IMR-90 (cell line): ENCODE measurements at regions not wholly inside any gene's neighbourhood (a gene's known extent, or its start where the extent isn't known, plus 50 kb on each side); places are given as distances from the start of the nearest gene placed in this dataset.

Source experiments
- ATAC-seq: fragments of 200-7000 bp; cut with Tn5 transposase; 2 replicates; pipeline ENCODE4 v1.9.1; 2020; ENCODE audit warnings: low read depth, mild to moderate bottlenecking, moderate library complexity
- BruUV-seq: library from RNA; stranded (reverse); fragments of 400-500 nt; replicated peaks from 2 replicates; lab custom pipeline; 2021; lab: Mats Ljungman, UMichigan
- CTCF ChIA-PET: fragments of 300-600 bp; formaldehyde crosslinking; extraction: SDS; loops from one replicate; lab custom pipeline; 2021; ENCODE audit warnings: antibody characterized with exemption; lab: Yijun Ruan, JAX
- POLR2A ChIA-PET: fragments of 300-600 bp; sonication (Branson Sonifier 250); formaldehyde crosslinking; loops from one replicate; lab custom pipeline; 2022; ENCODE audit warnings: antibody characterized with exemption; ENCODE audit not compliant: unreplicated experiment; lab: Charles Lee
- DNase-seq: peaks from one replicate; pipeline ENCODE4 v3.0.0; 2013
- H2AFZ ChIP-seq: replicated peaks from 2 replicates; pipeline ENCODE3; 2013; ENCODE audit warnings: low read length, mild to moderate bottlenecking; ENCODE audit not compliant: poor library complexity
- H2AK5ac ChIP-seq: 2 replicates; pipeline ENCODE4 v1.6.1; 2013; ENCODE audit warnings: low read depth, low read length, inconsistent platforms
- H2AK9ac ChIP-seq: replicated peaks from 2 replicates; pipeline ENCODE3; 2013; ENCODE audit warnings: mild to moderate bottlenecking, low read depth, low read length, moderate library complexity; ENCODE audit not compliant: poor library complexity
- H2BK120ac ChIP-seq: 2 replicates; pipeline ENCODE4 v1.6.1; 2013; ENCODE audit warnings: low read depth, low read length, inconsistent platforms
- H2BK15ac ChIP-seq: 3 replicates; pipeline ENCODE4 v1.6.1; 2013; ENCODE audit warnings: low read depth, low read length, inconsistent platforms
- H2BK20ac ChIP-seq: 2 replicates; pipeline ENCODE4 v1.6.1; 2013; ENCODE audit warnings: low read depth, mild to moderate bottlenecking, inconsistent platforms, low read length, moderate library complexity
- H2BK5ac ChIP-seq: 2 replicates; pipeline ENCODE4 v1.6.1; 2013; ENCODE audit warnings: mild to moderate bottlenecking, low read depth, low read length, inconsistent platforms; ENCODE audit not compliant: poor library complexity, severe bottlenecking
- H3K14ac ChIP-seq: replicated peaks from 2 replicates; pipeline ENCODE4 v1.6.1; 2013; ENCODE audit warnings: low read depth, low read length, inconsistent platforms
- H3K18ac ChIP-seq: 2 replicates; pipeline ENCODE4 v1.6.1; 2013; ENCODE audit warnings: low read depth, low read length, control low read depth
- H3K23ac ChIP-seq: 2 replicates; pipeline ENCODE4 v1.6.1; 2013; ENCODE audit warnings: low read depth, low read length, inconsistent platforms
- H3K27ac ChIP-seq: 2 replicates; pipeline ENCODE4 v1.5.1; 2013; ENCODE audit warnings: mild to moderate bottlenecking, control low read depth, low read length; ENCODE audit not compliant: insufficient read depth
- H3K27me3 ChIP-seq: 2 replicates; pipeline ENCODE4 v1.6.1; 2013; ENCODE audit warnings: low read length; ENCODE audit not compliant: control insufficient read depth, insufficient read depth
- H3K36me3 ChIP-seq: 2 replicates; pipeline ENCODE4 v1.6.1; 2013; ENCODE audit warnings: low read length, mixed read lengths; ENCODE audit not compliant: control insufficient read depth, insufficient read depth
- H3K4ac ChIP-seq: 2 replicates; pipeline ENCODE4 v1.6.1; 2013; ENCODE audit warnings: low read depth, low read length, inconsistent platforms
- H3K4me1 ChIP-seq: 2 replicates; pipeline ENCODE4 v1.6.1; 2013; ENCODE audit warnings: low read length, mixed read lengths; ENCODE audit not compliant: control insufficient read depth, insufficient read depth
- H3K4me2 ChIP-seq: 2 replicates; pipeline ENCODE4 v1.6.1; 2013; ENCODE audit warnings: low read depth, mild to moderate bottlenecking, control low read depth, low read length, moderate library complexity
- H3K4me3 ChIP-seq: 2 replicates; pipeline ENCODE4 v1.5.1; 2013; ENCODE audit warnings: low read depth, mild to moderate bottlenecking, control low read depth, low read length, moderate library complexity; ENCODE audit not compliant: insufficient read depth
- H3K56ac ChIP-seq: 2 replicates; pipeline ENCODE4 v1.6.1; 2013; ENCODE audit warnings: low read length, inconsistent platforms; ENCODE audit not compliant: insufficient read depth; ENCODE audit errors: extremely low read depth
- H3K79me1 ChIP-seq, 2 experiments: 2 replicates each; pipeline ENCODE4 v1.6.1; 2013; ENCODE audit warnings: low read length in 2 of 2, inconsistent platforms in 1 of 2, low read depth in 1 of 2
- H3K9ac ChIP-seq: 2 replicates; pipeline ENCODE4 v1.6.1; 2013; ENCODE audit warnings: low read depth, low read length, control low read depth
- H3K9me1 ChIP-seq: 2 replicates; pipeline ENCODE4 v1.6.1; 2013; ENCODE audit warnings: low read length, inconsistent platforms; ENCODE audit not compliant: insufficient read depth
- H3K9me3 ChIP-seq: 2 replicates; pipeline ENCODE4 v1.6.1; 2013; ENCODE audit warnings: low read length; ENCODE audit not compliant: control insufficient read depth, insufficient read depth
- H4K20me1 ChIP-seq: 2 replicates; pipeline ENCODE4 v1.6.1; 2013; ENCODE audit warnings: low read length, inconsistent platforms; ENCODE audit not compliant: insufficient read depth
- H4K5ac ChIP-seq: 2 replicates; pipeline ENCODE4 v1.6.1; 2013; ENCODE audit warnings: mild to moderate bottlenecking, low read depth, low read length, control low read depth
- H4K8ac ChIP-seq, 2 experiments: 2 replicates each; pipeline ENCODE4 v1.6.1; 2013; ENCODE audit warnings: low read depth in 2 of 2, low read length in 2 of 2, control low read depth in 1 of 2, inconsistent platforms in 1 of 2
- H4K91ac ChIP-seq: 2 replicates; pipeline ENCODE4 v1.6.1; 2013; ENCODE audit warnings: low read depth, low read length, inconsistent platforms; ENCODE audit not compliant: insufficient read depth
- BHLHE40 ChIP-seq: fragments of 150-350 bp; IDR thresholded peaks from 2 replicates; pipeline ENCODE4 v1.6.1; 2016; ENCODE audit warnings: mild to moderate bottlenecking, low read depth, low read length
- CEBPB ChIP-seq: IDR thresholded peaks from 2 replicates; pipeline ENCODE4 v1.6.1; 2012; ENCODE audit warnings: low read depth, low read length, improper control_type of control experiment
- CHD1 ChIP-seq: IDR thresholded peaks from 2 replicates; pipeline ENCODE4 v1.6.1; 2012; ENCODE audit warnings: low read depth, low read length, improper control_type of control experiment
- FOS ChIP-seq: fragments of 150-350 bp; IDR thresholded peaks from 2 replicates; pipeline ENCODE4 v1.6.1; 2016; ENCODE audit warnings: low read depth, low read length
- MAFK ChIP-seq: IDR thresholded peaks from 2 replicates; pipeline ENCODE4 v1.6.1; 2012; ENCODE audit warnings: low read depth, low read length, improper control_type of control experiment
- MAZ ChIP-seq: IDR thresholded peaks from 2 replicates; pipeline ENCODE4 v1.6.1; 2012; ENCODE audit warnings: low read depth, mild to moderate bottlenecking, low read length, improper control_type of control experiment, moderate library complexity, borderline replicate concordance
- MXI1 ChIP-seq: IDR thresholded peaks from 2 replicates; pipeline ENCODE4 v1.6.1; 2012; ENCODE audit warnings: low read depth, mild to moderate bottlenecking, low read length, moderate library complexity, borderline replicate concordance
- POLR2A ChIP-seq: IDR thresholded peaks from 2 replicates; pipeline ENCODE4 v1.6.1; 2012; ENCODE audit warnings: mild to moderate bottlenecking, low read depth, low read length
- RAD21 ChIP-seq: IDR thresholded peaks from 2 replicates; pipeline ENCODE4 v1.6.1; 2012; ENCODE audit warnings: low read length, improper control_type of control experiment
- SMC3 ChIP-seq: fragments of 150-350 bp; IDR thresholded peaks from 2 replicates; pipeline ENCODE4 v1.6.1; 2016; ENCODE audit warnings: low read depth, mild to moderate bottlenecking, antibody characterized with exemption, low read length, moderate library complexity
- WGBS, 2 experiments: methylation state at CpG; one replicate each; pipeline versions ENCODE4 v1.1.5 to v1.1.7; 2013; ENCODE audit warnings: missing lambda C conversion rate in 2 of 2; ENCODE audit not compliant: insufficient read length in 1 of 2; ENCODE audit errors: extremely low coverage in 2 of 2; 5-methylcytosine and 5-hydroxymethylcytosine counted together
- dilution Hi-C: fragments of 300-500 bp; cut with HindIII; formaldehyde crosslinking; loops from one replicate; pipeline ENCODE4 v1.14.3; 2018; ENCODE audit warnings: low sequenced_read_pairs; ENCODE audit not compliant: unreplicated experiment
- in situ Hi-C: fragments of 300-500 bp; cut with MboI; formaldehyde crosslinking; loops from 3 replicates; pipeline ENCODE4 v1.14.3; 2019; ENCODE audit warnings: low sequenced_read_pairs, inconsistent platforms, mixed read lengths
- intact Hi-C: fragments of 100-400 bp; cut with micrococcal nuclease; formaldehyde crosslinking; loops from 2 replicates; pipeline ENCODE4 v1.10.0; 2022
- TF ChIP-seq, protein P1 (sequence below): fragments of 150-350 bp; IDR thresholded peaks from 2 replicates; pipeline ENCODE4 v1.6.1; 2016; ENCODE audit warnings: low read depth, mild to moderate bottlenecking, low read length, moderate library complexity, borderline replicate concordance
- TF ChIP-seq, protein P2 (sequence below): conservative IDR thresholded peaks from 2 replicates; pipeline ENCODE4 v1.5.1; 2012; ENCODE audit warnings: mild to moderate bottlenecking, low read depth, low read length, improper control_type of control experiment
- TF ChIP-seq, protein P3 (sequence below): fragments of 150-350 bp; IDR thresholded peaks from 2 replicates; pipeline ENCODE4 v1.6.1; 2017; ENCODE audit warnings: mild to moderate bottlenecking, antibody characterized with exemption, low read length, low read depth

DNA sequence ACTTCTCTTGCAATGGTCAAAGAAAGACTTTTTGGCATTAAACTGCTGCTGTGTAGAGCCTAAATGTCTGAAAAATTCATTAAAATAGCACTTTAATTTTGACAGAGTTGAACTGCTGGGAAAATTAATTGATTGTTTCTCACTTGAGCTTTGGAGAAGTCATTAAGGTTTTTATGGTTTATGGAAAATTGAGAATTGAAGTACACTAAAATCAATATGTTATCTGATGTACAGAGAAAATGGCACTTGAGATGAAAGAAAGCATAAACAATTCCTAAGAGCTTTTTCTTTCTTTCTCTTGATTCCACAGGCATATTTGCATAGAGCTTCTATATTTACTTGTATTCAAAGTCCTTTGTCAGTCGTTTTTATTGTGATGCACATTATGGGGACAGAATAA is 188.5 kb upstream of the CAND1 start:
- Histone ChIP-seq H3K4ac (no peak overlapping the region), H3K14ac (no peak overlapping the region), H3K56ac (no peak overlapping the region), H3K27ac (no peak overlapping the region), H3K36me3 (no peaks in the 10 kb centered on the region), H2BK20ac (no peak overlapping the region), H4K8ac (no peak overlapping the region), H3K4me1 (no peaks in the 10 kb centered on the region), H3K79me1 (no peaks in the 10 kb centered on the region), H4K20me1 (no peaks in the 10 kb centered on the region), H2AK5ac (no peak overlapping the region), H2BK120ac (no peak overlapping the region), H2BK5ac (no peak overlapping the region), H3K9me3 (no peaks in the 10 kb centered on the region), H3K18ac (no peak overlapping the region), H2BK15ac (no peak overlapping the region), H3K4me2 (no peak overlapping the region), H3K27me3 (no peaks in the 10 kb centered on the region), H2AK9ac (no peak overlapping the region), H4K91ac (no peak overlapping the region), H3K9me1 (no peaks in the 10 kb centered on the region), H3K9ac (no peak overlapping the region), H3K23ac (no peak overlapping the region), H3K4me3 (no peak overlapping the region), H2AFZ (no peak overlapping the region), H4K5ac (no peak overlapping the region)
- ATAC-seq (no peak), DNase-seq (no peak)
- no CpG with 5 or more reads among the region's 1 CpG for WGBS, 2 experiments
- no TSS peak for BruUV-seq
- TF ChIP-seq RAD21 (no peak), MAZ (no peak), FOS (no peak), CEBPB (no peak), MAFK (no peak), MXI1 (no peak), BHLHE40 (no peak), CHD1 (no peak), POLR2A (no peak), SMC3 (no peak)
- TF ChIP-seq, protein P1, sequence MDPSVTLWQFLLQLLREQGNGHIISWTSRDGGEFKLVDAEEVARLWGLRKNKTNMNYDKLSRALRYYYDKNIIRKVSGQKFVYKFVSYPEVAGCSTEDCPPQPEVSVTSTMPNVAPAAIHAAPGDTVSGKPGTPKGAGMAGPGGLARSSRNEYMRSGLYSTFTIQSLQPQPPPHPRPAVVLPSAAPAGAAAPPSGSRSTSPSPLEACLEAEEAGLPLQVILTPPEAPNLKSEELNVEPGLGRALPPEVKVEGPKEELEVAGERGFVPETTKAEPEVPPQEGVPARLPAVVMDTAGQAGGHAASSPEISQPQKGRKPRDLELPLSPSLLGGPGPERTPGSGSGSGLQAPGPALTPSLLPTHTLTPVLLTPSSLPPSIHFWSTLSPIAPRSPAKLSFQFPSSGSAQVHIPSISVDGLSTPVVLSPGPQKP, result no peak
- TF ChIP-seq, protein P2, sequence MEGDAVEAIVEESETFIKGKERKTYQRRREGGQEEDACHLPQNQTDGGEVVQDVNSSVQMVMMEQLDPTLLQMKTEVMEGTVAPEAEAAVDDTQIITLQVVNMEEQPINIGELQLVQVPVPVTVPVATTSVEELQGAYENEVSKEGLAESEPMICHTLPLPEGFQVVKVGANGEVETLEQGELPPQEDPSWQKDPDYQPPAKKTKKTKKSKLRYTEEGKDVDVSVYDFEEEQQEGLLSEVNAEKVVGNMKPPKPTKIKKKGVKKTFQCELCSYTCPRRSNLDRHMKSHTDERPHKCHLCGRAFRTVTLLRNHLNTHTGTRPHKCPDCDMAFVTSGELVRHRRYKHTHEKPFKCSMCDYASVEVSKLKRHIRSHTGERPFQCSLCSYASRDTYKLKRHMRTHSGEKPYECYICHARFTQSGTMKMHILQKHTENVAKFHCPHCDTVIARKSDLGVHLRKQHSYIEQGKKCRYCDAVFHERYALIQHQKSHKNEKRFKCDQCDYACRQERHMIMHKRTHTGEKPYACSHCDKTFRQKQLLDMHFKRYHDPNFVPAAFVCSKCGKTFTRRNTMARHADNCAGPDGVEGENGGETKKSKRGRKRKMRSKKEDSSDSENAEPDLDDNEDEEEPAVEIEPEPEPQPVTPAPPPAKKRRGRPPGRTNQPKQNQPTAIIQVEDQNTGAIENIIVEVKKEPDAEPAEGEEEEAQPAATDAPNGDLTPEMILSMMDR, result no peak
- TF ChIP-seq, protein P3, sequence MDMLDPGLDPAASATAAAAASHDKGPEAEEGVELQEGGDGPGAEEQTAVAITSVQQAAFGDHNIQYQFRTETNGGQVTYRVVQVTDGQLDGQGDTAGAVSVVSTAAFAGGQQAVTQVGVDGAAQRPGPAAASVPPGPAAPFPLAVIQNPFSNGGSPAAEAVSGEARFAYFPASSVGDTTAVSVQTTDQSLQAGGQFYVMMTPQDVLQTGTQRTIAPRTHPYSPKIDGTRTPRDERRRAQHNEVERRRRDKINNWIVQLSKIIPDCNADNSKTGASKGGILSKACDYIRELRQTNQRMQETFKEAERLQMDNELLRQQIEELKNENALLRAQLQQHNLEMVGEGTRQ, result no peak
- intact Hi-C loops (no loop called here), dilution Hi-C loops (no loop called here), in situ Hi-C loops (no loop called here)
- POLR2A ChIA-PET, result no interaction called here
- CTCF ChIA-PET, result no interaction called here
